ENCODE measurements at regions not wholly inside any gene's neighbourhood (a gene's known extent, or its start where the extent isn't known, plus 50 kb on each side); places are given as distances from the start of the nearest gene placed in this dataset.

DNA sequence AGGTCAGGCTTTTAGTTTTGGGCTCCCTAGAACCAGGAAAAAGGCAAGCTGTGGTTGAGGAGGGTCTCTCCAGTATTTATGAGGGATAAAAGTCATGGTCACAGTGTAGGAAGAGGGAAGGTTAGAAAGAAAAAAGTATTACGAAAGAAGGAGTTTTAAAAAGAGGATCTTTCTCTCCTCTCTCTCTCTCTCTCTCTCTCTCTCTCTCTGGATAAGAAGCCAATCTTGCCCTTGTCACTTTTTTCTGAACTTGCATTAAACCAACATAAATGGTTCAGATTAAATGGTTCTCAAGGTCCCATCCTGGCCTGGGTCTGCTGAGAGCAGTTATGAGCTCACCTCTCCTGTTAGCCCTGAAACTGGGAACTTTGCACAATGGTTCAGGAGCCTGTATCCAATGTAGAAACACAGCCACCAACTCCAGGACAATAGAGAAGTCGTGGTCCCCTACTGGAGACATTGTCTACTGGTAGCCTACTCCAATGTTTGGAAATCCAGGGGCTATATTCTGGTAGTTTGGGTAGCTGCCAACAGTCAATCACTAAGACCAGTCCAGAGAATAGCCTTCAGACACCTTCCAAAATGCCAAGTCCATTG lies 131.9 kb downstream of the DAD1 start:
- no peak for DNase-seq

DNA sequence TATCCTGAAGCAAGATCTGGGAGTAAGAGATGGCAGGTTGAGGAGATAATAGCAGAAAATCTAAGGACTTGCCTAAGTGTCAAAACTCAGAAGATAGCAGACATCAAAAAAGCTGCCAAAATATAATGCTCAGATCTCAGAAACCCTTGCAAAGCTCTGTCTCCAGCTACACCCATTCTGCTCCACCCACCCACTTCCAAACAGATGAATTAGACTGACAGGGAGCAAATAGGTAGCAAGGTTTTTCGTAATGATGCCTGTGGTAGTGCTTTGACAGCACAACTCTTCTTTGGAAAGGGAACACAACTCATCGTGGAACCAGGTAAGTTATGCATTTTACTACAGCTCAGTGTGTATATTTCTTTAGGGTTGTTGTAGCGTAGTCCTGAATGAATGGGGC lies 132.6 kb downstream of the DAD1 start:
- no peak for DNase-seq

DNA sequence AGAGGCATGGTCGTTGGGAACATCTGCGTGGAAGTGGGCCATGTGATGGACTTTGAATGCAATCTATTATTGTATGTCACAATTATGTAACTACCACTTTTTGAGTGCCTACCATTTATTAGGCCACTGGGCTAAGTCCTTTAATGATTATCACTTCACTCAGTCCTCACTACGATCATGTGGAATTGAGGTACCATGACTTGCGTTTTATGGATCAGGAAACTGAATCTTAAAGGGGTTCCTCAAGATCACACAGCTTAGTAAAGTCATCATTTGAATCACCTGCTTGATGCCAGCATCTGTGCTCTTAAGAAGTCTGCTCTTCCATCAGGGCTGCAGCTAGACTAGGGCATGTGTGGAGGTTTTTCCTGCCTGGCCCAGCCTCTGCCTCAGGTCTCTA lies 136.7 kb downstream of the DAD1 start:
- no peak for DNase-seq

DNA sequence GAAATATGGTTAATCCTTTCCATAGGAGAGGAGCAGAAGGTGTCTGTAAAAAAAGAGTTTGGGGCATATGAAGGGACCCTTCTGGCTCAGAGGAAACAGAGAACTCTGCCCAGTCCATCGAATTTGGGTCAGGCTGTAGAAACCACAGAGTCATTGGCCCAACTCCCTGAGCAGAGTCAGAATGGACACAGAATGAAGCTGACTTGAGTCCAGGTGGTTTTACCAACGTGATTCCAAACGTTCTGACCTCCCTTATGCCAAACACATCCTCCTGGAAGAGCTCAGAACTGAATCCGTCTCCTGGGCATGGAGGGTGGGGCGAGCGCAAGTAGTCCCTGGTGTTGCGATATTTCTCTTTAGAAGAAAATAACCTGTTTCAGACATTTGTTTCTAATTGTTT lies 138.8 kb downstream of the DAD1 start:
- no peak for DNase-seq

DNA sequence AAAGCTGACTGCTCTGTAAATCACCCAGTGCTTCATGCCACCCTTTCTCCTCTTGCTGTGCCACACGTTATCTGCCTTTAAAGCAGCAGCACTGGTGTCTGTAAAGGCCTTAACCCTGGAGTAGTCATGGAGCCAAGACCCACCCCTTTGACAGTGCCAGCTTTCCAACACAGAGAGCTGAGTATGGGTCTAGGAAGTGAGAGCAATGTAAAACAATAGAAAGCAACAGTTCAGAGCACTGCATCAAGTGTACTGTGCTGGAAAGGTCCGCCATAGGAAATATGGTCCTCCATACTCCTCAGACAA lies 139.5 kb downstream of the DAD1 start:
- DNase-seq = no peak

DNA sequence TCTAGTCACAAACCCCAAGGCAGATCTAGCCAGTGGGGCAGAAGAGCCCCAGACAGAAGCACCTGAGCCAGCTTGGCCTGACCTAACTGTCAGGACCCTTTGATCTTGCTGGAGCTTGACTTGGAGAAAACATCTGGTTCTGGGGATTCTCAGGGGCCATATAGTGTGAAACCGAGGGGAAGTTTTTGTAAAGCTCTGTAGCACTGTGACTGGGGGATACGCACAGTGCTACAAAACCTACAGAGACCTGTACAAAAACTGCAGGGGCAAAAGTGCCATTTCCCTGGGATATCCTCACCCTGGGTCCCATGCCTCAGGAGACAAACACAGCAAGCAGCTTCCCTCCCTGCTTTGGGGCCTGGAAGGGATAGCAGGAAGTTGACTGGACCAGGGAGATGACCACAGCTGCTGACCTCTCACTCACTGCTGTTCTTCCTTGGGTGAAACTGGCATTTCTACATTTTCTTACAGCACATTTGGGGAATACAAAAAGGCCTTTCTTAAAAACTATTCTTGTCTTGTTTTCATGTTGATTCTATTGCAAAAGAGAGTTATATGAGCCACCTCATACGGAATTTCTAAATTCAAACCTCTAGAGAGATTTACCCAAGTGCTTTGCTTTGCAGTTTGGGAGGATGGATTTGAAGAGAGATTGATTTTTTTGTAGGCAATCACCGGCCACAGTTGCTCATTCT lies 140.0 kb downstream of the DAD1 start:
- no peak for DNase-seq

DNA sequence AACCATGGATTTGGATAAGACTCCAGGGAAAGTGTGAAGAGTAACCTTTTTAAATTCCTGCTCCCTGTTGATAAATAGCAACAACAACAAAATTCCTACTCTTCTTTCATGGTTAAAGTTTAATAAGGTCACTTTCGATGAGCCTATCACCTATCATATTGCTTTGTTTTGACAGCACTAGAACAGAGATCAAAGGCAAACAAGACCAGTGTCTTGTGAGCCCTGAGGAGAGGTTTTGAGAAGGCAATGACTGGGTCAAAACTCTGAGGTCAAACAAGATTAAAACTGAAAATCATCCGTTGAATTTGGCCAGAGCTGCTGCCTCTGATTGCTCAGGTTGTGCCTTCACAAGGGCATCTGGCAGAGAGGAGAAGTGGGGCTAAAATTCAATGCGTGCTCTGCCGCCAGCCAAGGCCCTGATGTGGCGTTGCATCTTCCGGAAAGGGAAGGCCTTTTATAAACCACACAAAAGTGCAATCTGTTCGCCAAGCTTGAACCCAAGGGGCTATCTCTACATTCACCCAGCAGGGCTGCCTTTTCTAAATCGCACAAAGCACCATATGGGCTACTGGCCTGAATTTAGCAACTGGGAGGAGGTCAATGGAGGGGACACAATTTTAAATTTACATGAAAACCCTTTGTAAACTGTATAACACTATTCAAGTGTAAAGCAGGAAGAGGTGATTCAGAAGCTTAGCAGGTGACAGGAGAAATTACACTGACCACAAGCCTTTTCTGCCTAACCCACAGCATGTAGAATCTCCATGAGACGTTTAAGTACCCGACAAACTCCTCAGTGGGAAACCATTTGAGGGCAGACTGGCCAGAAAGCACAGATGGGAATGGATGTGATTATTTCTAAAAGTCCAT lies 140.8 kb downstream of the DAD1 start:
- DNase-seq = no peak

DNA sequence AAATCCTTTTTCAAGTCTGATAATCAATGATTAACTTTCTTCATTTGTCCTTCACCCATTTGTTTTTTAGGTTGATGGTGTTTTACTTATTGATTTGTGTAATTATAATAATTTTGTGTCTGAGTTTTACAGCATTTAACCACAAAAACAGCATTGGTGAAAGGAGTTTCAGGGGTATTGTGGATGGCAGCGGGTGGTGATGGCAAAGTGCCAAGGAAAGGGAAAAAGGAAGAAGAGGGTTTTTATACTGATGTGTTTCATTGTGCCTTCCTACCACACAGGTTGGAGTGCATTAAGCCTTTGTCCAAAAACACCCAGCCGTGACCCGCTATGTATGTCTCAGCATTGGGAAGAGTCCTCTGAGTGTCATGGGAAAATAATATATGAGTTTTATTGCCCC lies 150.3 kb downstream of the DAD1 start:
- no peak for DNase-seq

DNA sequence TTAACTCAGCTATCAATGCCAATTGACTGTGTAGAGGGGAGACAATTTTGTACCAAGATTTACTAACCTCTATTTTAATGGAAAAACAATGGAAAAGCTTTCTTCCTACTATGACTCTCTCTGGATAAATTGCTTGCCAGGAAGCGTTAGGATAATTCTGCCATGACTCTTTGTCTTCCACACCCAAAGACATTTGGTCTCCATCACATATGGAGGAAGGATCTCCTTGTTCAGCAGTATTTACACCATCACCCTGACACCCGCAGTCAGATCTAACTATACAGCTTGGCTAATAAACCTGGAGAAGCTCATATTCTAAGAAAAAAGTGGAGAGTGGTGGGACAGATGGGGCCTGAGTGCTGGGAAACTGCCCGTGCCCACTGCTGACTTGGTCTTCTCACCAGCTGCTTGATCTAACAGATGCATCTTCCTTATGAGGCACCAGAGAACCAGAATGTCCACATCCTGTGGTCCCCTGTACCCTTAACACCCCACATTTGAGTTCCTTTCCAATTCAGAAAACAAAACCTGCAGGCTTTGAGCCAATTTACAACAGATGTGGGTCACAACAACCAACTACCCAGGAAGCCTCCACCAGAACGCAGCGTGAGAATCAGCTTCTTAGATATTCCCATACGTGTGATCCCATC lies 154.0 kb downstream of the DAD1 start:
- DNase-seq = no peak

DNA sequence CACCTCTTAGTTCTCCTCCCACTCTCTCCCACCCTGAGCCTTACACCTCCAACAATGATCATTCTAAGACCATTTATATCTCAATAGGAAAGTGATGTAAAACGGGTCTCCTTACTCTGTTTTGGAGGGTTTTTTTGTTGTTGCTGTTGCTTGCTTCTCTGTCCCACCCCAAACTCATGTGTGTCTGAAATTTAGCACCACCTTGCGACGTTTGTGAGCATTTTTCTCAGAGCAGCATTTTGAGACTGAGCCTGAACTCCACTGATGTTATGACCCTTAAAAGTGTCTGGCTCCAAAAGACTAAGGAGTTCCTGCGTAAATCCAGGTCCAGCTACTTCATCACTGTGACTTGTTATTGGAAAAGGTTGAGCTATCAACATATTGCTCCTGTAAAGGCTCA lies 155.0 kb downstream of the DAD1 start:
- DNase-seq = no peak

DNA sequence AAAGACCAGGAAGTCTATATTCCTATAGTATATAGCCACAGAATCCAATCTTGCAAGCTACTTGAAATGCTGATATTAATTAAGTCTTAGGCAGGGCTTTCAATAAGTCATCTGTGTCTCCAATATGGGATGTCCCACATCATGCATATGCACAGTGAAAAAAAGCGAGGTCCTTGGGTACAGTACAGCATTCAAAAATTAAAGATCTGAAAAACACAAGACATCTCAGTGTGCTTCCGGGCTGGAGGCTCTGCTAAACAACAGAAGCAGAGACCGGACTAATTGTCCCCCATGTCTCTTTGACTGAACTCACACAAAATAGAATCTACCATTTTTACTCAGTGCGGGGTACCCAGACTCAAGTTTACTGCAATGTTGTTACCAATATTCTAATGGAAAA lies 156.0 kb downstream of the DAD1 start:
- DNase-seq = no peak

DNA sequence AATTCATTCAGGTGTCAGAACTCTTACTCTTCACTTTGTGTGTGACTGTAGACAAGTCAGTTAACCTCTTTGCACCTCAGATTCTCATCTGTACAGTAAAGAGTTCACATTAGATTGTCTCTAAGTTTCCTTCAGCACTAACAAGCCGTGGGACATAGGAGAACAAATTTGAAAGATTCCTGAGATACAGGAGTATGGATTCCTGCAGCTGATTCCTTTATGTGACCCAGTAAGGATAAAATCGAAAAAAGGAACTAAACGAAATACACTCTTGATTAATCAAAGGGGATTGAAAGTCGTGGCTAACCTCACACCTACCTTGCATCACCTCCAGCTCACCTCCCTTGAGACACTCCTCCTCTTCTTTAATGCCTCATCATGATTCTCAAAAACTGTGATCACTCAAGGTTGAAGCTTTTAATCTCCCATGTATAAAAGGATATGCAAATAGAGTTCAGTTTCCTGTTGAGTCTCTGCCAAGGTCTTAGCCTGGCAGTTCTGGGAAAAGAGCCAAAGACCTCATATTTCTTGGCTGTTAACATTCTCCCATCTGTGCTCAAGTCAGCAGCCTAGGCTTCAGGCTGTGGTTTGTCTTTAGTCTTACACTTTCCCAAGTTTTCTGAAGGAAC lies 156.6 kb downstream of the DAD1 start:
- peak in 18 of 51 donors; percentile 5 to 60 (median 24) for DNase-seq

DNA sequence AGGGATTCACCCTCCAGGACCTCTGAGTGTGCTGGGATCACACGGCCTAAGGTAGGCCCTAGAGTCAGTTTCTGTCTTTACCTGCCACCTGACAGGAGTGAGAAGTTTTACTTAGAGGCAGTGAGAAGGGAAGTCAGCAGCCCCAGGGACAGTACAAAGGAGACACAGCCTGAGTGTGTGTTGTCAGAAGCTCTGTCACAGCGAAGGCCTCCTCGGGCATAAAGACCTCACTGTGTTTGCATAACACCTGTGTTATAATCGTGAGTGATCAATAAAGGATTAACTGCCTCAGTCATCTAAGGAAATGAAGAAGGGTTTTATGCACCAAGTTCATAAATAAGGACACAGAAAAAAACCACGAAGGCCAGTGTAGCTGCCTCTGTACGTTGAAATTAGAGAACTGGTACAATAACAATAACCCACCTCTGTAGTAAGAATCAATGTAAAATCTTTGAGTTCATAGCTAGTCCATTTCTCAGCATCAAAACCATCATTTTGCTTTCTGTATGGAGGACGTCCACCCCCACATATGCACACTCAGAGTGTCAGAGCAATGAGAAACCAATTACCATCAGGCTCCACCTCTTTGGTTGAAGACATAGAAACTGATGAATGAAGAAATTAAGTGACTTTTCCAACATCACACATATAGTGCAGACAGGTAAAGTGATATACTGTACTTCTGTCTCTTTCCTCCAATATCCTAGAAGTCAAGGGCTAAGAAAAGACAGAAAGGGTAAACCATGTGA lies 159.3 kb downstream of the DAD1 start:
- no peak for DNase-seq

DNA sequence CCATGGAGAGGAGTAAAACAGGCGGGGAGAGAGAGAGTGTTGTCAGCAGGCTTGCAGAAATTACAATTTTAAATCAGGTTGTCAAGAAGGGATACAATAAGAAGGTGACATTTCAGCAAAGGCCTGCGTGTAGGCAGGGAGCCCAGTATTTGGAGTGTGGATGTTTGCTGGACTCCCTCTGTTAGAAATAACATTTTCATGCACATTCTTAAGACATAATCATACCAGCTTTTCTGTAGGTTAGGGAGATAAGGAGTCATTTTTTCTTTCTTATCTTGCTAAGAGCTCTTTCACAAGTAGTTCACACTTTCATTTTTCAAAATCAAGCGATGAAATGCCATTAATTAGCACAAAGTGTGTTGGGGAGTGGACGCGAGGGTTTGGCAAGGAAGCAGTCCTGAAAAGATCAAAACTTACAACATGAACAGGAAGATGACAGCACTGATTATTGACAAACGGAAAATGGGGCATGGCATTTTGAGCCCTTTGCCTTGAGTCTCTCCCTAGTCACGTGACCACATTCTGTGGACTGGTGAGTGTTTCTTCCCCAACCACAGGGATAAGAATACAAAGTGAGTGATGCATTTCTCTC lies 160.2 kb downstream of the DAD1 start:
- peak in 1 of 51 donors; percentile 3 for DNase-seq

DNA sequence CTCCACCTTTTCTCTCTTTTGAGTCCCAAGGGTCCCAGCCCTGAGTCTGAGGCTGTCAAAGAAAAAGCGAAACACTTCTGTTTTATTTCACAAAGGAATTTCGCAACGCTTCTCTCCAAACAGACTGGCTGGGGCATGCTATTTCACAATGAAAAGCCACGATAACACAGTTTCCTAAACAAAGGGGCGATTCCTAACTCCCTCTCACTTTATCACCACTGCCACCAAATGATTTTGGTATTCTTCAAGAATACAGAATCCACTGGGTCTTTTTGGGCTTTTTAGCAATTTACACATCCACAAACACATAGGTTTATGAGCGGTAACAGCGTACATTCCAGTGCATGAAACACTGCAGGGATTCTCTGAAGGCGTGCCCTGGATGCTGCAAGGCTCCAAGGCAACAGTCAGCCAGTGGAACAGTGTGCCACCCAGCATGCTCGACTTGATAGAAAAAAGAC lies 161.2 kb downstream of the DAD1 start:
- DNase-seq = peak in 3 of 51 donors; percentile 4 to 42 (median 11)

DNA sequence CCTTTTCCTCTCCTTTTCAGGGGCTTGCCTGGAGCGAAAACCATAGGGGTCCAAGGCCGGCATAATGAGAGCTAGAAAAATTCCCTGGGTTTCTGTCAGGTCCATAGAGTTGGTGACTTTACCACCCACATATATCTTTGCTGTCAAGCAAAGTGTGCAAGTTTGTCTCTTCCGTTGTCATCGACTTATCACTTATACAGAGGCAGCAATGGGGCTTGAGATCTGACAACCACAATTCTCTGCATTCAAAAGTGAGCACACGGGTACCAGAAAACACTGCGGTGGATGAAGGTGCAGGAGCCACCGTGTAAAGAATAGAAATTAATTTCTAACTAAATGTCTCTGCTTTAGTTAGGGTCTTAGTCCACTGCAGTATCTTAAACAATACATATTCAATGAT lies 162.3 kb downstream of the DAD1 start:
- DNase-seq = no peak

DNA sequence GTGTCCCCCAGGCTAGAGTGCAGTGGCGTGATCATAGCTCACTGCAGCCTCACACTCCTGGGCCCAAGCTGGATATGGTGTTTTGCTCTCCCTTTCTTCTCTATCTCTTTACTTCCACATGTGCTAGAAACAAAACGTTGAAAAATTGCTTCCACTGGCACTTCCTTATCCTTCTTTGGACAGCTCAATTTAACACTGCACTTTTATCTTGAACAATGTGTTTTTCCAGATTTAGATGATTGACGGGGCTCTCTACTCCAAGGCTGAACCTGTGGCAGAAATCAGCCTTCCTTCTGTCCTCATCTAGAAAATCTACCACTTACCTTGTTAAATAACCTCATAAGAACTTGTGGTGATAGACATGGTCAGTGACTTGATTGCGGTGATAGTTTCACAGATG lies 165.1 kb downstream of the DAD1 start:
- DNase-seq = no peak

DNA sequence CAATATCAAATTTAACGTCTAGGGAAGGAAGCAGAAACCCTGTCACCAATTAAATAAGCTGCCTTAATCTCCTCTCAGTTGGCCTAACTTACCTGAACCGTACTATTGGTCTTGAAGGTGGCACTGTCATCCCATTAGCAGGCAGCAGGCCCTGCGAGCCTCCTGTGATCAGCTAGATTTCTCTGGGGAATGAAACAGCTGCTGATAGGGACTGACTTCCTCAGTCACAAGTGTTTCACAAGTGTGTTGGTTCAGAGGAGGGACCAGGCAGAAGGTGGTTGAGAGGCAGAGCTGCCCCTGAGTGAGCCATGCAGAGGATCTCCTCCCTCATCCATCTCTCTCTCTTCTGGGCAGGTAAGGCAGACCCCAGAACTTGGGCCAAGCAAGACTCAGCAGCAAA lies 166.8 kb downstream of the DAD1 start:
- no peak for DNase-seq

DNA sequence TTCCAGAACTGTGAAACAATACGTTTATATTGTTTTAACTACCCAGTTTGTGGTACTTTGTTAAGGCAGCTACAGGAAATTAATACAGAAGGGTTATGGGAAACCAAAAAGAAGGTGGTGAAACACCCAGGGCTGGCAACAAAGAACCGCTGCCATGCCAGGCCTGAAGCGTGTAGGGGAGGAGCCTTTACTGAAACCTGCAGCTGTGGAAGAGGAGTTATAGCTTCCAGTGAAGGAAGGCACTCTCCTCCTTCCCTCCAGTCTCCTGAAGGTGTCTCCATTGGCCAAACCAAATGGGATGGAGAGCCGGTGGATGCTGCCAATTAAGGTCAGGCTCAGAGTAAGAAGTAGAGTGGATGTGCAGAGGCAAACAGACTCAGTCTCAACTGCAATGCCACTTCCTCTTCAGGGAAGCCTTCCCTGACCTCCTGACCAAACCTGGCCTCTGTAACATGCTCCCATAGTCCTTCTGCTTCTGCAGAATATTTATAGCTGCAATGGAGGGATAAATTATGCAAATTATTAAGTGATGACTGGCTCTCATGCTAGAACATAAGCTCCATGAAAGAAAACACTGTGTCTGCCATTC lies 168.3 kb downstream of the DAD1 start:
- no peak for DNase-seq

DNA sequence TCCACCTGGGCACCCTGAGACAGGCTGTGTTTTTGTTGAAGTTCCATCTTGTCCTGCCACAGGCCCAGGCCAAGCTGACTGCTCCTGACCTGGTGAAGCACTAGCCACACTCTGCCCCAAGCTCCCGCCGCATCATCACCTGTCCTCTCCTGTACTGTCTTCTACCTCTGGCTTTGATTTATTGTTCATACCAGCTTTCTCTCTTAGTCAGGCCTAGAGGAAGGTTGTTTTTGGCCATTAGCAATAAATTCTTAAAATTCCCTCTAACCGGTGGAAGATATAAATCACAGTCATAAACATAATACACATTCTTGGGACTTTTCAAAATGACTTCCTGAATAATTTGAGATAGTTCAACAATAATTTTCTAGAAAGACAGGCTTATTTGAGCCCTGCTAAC lies 169.4 kb downstream of the DAD1 start:
- no peak for DNase-seq
